Activated gamma-delta T cell (primary cell): ENCODE measurements at regions not wholly inside any gene's neighbourhood (a gene's known extent, or its start where the extent isn't known, plus 50 kb on each side); places are given as distances from the start of the nearest gene placed in this dataset.
"Not testable (repeated sequence)": the region's sequence is repeated elsewhere in the genome, so short reads cannot be mapped to it uniquely, and the experiment has no call there.

ENCODE experiments used
- DNase-seq: peaks from one replicate; lab custom pipeline; 2025; lab: John Stamatoyannopoulos, UW

GRCh38 chr15:20002560-20002959 lies 539.0 kb downstream of the GOLGA6L6 start:
- not testable (repeated sequence) for DNase-seq

- not testable (repeated sequence) for DNase-seq
Observed at GRCh38 chr15:19996574-19997194, 544.9 kb downstream of the GOLGA6L6 start.

- DNase-seq, result not testable (repeated sequence)
Observed at GRCh38 chr15:19995296-19995695, 546.3 kb downstream of the GOLGA6L6 start.

GRCh38 chr15:19992428-19992827 lies 549.2 kb downstream of the GOLGA6L6 start:
- DNase-seq, result no peak

DNA sequence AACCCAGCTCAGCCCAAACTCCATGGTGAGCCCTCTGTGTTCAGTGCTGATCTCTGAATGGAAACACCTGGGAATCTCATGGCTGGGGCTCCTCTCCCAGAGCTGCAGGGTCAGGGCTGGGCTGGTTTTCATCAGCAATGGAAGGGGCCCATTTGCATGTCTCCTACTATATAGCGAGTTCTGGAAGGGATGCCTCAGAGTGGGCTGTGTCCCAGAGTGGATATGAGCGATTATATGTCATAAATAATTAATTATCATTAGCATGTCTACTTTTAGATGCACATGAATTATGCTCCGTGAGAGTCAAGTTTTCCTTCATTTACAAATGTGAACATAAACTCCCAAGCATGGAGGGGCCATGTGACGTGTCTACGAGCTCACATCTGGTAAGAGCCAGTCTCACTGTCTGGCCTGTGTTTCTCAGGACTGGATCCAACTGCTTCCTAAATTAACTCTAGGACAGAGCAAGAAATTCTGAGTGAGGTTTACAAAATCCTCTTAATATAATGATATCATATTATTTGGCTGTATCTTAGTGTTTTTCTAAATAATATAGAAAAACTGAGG lies 553.4 kb downstream of the GOLGA6L6 start:
- DNase-seq, result no peak

DNA sequence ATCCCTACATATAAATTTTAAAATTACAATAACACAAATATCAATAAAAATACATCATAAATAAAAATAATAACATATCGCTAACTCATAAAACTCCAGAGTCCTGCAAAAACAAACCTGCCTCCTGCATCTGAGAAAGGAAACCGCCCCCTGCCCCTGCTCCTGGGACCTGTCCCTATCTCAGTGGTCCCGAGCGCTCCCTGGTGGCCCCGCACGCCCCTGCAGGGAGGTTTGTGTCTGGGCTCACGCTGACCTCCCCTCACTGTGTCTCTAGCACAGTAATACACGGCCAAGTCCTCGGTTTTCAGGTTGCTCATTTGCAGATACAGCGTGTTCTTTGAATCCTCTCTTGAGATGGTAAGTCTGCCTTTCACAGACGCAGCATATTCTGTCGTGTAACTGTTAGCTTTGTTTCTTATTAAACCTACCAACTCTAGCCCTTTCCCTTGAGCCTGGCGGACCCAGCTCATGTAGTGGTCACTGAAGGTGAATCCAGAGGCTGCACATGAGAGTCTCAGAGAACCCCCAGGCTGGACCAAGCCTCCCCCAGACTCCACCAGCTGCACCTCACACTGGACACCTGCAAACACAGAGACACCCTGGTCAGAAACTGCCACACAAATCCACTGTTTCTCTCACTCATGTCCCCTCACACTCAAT lies 554.1 kb downstream of the GOLGA6L6 start:
- no peak for DNase-seq

- no peak for DNase-seq
Observed at GRCh38 chr15:19984101-19984500, 557.5 kb downstream of the GOLGA6L6 start.

GRCh38 chr15:19974998-19975397 lies 566.6 kb downstream of the GOLGA6L6 start:
- no peak for DNase-seq

GRCh38 chr15:19973718-19974117 lies 567.9 kb downstream of the GOLGA6L6 start:
- no peak for DNase-seq

- DNase-seq, result not testable (repeated sequence)
Observed at GRCh38 chr15:19972582-19972981, 569.0 kb downstream of the GOLGA6L6 start.

DNA sequence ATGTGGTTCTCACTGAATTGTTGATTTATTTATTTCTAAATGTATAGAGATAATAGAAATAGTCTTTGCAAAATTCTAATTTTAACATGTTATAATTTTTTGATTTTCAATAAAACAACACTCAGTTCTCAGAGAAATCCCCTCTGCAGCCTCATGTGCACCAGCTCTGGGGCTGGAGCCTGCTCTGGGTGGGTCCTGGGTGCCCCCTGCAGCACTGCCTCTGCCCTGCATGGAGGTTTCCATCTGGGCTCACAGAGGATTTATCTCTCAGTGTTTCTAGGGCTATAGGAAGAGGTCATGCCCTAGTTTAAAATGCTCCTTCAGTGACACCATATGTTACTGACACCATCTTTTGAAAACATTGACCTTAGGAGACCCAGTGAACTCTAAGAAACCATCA lies 576.0 kb downstream of the GOLGA6L6 start:
- DNase-seq, result not testable (repeated sequence)

- DNase-seq, result not testable (repeated sequence)
Observed at GRCh38 chr15:19964480-19964879, 577.1 kb downstream of the GOLGA6L6 start.

GRCh38 chr15:19956124-19956796 lies 585.3 kb downstream of the GOLGA6L6 start:
- no peak for DNase-seq

DNA sequence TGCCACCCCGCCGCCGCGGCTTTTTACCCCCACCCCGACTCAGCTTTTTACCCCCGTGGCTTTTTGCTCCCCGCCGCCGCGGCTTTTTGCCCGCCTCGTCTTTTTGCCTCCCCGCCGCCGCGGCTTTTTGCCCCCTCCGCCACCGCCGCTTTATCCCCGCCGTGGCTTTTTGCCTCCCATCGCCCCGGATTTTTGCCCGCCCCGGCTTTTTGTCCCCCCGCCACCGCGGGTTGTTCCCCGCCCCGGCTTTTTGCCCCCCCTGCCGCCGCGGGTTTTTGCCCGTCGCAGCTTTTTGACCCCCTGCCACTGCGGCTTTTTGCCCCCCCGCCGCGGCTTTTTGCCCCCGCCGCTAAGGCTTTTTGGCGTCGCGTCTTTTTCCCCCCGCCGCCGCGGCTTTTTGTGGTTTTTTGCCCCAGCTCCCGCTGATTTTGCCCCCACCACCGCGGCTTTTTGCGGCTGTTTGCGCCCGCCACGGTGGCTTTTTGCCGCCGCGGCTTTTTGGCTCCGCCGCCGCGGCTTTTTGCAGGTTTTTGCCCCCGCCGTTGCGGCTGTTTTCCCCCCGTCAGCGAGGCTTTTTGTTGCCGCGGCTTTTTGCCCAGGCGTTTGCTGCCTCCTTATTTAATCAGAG lies 597.2 kb downstream of the GOLGA6L6 start:
- DNase-seq, result no peak

- DNase-seq, result no peak
Observed at GRCh38 chr15:19943515-19943914, 598.1 kb downstream of the GOLGA6L6 start.

DNA sequence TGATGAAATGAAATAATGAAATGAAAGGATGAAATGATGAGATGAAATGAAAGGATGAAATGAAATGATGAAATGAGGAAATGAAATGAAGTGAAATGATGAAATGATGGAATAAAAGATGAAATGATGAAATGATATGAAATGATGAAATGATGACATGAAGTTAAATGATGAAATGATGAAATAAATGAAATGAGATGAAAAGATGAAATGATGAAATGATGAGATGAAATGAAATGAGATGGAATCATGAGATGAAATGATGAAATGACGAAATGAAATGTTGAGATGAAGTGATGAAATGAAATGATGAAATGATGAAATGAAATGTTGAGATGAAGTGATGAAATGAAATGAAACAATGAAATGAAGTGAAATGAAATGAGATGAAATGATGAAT lies 638.3 kb downstream of the GOLGA6L6 start:
- not testable (repeated sequence) for DNase-seq

- not testable (repeated sequence) for DNase-seq
Observed at GRCh38 chr15:19902388-19902787, 639.2 kb downstream of the GOLGA6L6 start.

DNA sequence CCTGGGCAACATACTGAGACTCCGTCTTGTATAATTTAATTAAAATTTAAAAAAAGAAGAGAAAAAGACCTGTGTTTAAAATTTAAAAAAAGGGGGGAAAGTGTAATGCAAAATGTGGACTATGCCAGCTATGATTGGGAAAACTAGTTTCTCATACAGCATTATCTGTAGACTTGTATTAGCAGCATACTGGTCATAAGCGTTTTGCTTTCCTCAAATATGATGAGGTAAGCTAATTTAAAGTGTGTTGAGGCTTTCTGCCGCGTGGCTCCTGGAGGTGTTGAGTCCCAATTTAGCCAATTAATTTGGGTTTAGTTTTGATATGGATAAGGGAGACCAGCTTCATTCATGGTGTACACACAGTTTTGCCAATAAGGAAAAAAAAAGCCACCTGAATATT lies 640.2 kb downstream of the GOLGA6L6 start:
- DNase-seq, result not testable (repeated sequence)

GRCh38 chr15:19899021-19899824 lies 642.4 kb downstream of the GOLGA6L6 start:
- DNase-seq, result peak; percentile 7

DNA sequence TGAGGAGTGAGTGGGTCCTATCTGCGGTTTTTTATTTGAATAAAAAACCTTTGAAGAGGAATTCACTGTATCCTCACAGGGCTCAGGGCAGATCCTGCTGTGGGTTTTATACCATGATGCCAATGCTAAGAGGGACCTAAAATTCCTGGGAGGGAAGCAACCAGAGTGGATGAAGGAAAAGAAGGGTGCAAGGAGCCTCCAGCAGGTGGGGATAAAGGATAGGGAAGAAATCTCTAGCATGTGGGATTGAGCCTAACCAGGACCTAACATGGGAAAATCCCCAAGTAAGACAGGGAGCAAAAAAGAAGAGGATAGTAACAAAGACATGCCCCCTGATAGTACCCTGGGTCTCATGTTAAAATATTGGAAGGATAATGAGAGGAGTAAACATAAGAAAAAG lies 652.8 kb downstream of the GOLGA6L6 start:
- not testable (repeated sequence) for DNase-seq

GRCh38 chr15:19844061-19844460 lies 697.5 kb downstream of the GOLGA6L6 start:
- DNase-seq, result not testable (repeated sequence)
